ENCODE measurements at regions not wholly inside any gene's neighbourhood (a gene's known extent, or its start where the extent isn't known, plus 50 kb on each side); places are given as distances from the start of the nearest gene placed in this dataset.

GRCh38 chr15:96728591-96728990, 398.1 kb downstream of the NR2F2 start:
- TF ChIP-seq POLR2A (IDR thresholded peaks at IDR 0.05) (no peak), CTCF (IDR thresholded peaks at IDR 0.05) (no peak), POLR2AphosphoS5 (IDR thresholded peaks at IDR 0.05) (no peak)

Measured in breast epithelium (tissue), 3 donors.